GM18873 (cell line): ENCODE measurements at regions not wholly inside any gene's neighbourhood (a gene's known extent, or its start where the extent isn't known, plus 50 kb on each side); places are given as distances from the start of the nearest gene placed in this dataset.
"Not testable (repeated sequence)": the region's sequence is repeated elsewhere in the genome, so short reads cannot be mapped to it uniquely, and the experiment has no call there.

Experiments
- ATAC-seq: cut with Tn5 transposase; IDR thresholded peaks from one replicate; pipeline ENCODE4 v1.9.1; 2021; ENCODE audit warnings: mild to moderate bottlenecking, moderate library complexity, moderate number of reproducible peaks; ENCODE audit not compliant: unreplicated experiment, low FRiP score

- no peak for ATAC-seq
These were observed 50.4 kb upstream of the TRAM1L1 start for GRCh38 chr4:117135634-117136354.

GRCh38 chr4:117137145-117137544, 51.8 kb upstream of the TRAM1L1 start:
- ATAC-seq: no peak

GRCh38 chr4:117138732-117139131, 53.4 kb upstream of the TRAM1L1 start:
- ATAC-seq: not testable (repeated sequence)

GRCh38 chr4:117154251-117154650, 68.9 kb upstream of the TRAM1L1 start:
- no peak for ATAC-seq

GRCh38 chr4:117156806-117157205, 71.4 kb upstream of the TRAM1L1 start:
- ATAC-seq: no peak

- no peak for ATAC-seq
These were observed 72.0 kb upstream of the TRAM1L1 start for GRCh38 chr4:117157360-117157759.

GRCh38 chr4:117162976-117163375, 77.6 kb upstream of the TRAM1L1 start:
- no peak for ATAC-seq

GRCh38 chr4:117164338-117164737, 79.0 kb upstream of the TRAM1L1 start:
- no peak for ATAC-seq

- not testable (repeated sequence) for ATAC-seq
These were observed 90.0 kb upstream of the TRAM1L1 start for GRCh38 chr4:117175369-117175768.

GRCh38 chr4:117203231-117203630, 117.9 kb upstream of the TRAM1L1 start:
- no peak for ATAC-seq

GRCh38 chr4:117210551-117210950, 125.2 kb upstream of the TRAM1L1 start:
- ATAC-seq: no peak

GRCh38 chr4:117224256-117224655, 138.9 kb upstream of the TRAM1L1 start:
- ATAC-seq: no peak

GRCh38 chr4:117225471-117225870, 140.1 kb upstream of the TRAM1L1 start:
- no peak for ATAC-seq

GRCh38 chr4:117227925-117228324, 142.5 kb upstream of the TRAM1L1 start:
- ATAC-seq: no peak

- ATAC-seq: no peak
These were observed 154.1 kb upstream of the TRAM1L1 start for GRCh38 chr4:117239434-117239833.

GRCh38 chr4:117249333-117249732, 164.0 kb upstream of the TRAM1L1 start:
- peak; percentile 69 for ATAC-seq

GRCh38 chr4:117264072-117264471, 178.7 kb upstream of the TRAM1L1 start:
- ATAC-seq: no peak

- no peak for ATAC-seq
These were observed 181.9 kb upstream of the TRAM1L1 start for GRCh38 chr4:117267317-117267716.

GRCh38 chr4:117284736-117285135, 199.4 kb upstream of the TRAM1L1 start:
- ATAC-seq: no peak

- ATAC-seq: no peak
These were observed 208.4 kb upstream of the TRAM1L1 start for GRCh38 chr4:117293784-117294183.

GRCh38 chr4:117302226-117302625, 216.8 kb upstream of the TRAM1L1 start:
- ATAC-seq: no peak

- no peak for ATAC-seq
These were observed 225.8 kb upstream of the TRAM1L1 start for GRCh38 chr4:117311215-117311614.

- ATAC-seq: no peak
These were observed 226.6 kb upstream of the TRAM1L1 start for GRCh38 chr4:117311989-117312388.
